ENCODE measurements at regions not wholly inside any gene's neighbourhood (a gene's known extent, or its start where the extent isn't known, plus 50 kb on each side); places are given as distances from the start of the nearest gene placed in this dataset.

GRCh38 chr21:38984982-38985567 lies 179.3 kb downstream of the ETS2 start:
- TF ChIP-seq CTCF (IDR thresholded peaks at IDR 0.05; ENCODE audit: low read depth, low read length, poor library complexity, severe bottlenecking): no peak
- no peak for TF ChIP-seq EZH2phosphoT487 (IDR thresholded peaks at IDR 0.05; ENCODE audit: borderline replicate concordance, low read length)
